Stimulated activated naive B cell treated with anti-CD40 and anti-IgM and Interleukin-4, amounts not matched to agents 10 μg/mL and 1 μg/mL and 100 μg/mL, for 72 hours (primary cell): ENCODE measurements at regions not wholly inside any gene's neighbourhood (a gene's known extent, or its start where the extent isn't known, plus 50 kb on each side); places are given as distances from the start of the nearest gene placed in this dataset.

Experiments
- ATAC-seq, 2 donors: fragments of 150-1000 bp; cut with Tn5 transposase; replicated peaks; 2 replicates each; pipeline ENCODE4 v1.10.0; 2021; ENCODE audit warnings: moderate library complexity in 1 of 2
- DNase-seq: peaks from one replicate; pipeline ENCODE4 v3.0.0; 2021
- H3K27ac Mint-ChIP-seq: one replicate; pipeline ENCODE4 v1.8.0; 2022; ENCODE audit warnings: mild to moderate bottlenecking, mixed read lengths
- H3K27me3 Mint-ChIP-seq, 2 donors: one replicate each; pipeline ENCODE4 v1.8.0; 2022; ENCODE audit warnings: mixed read lengths in 2 of 2
- H3K36me3 Mint-ChIP-seq, 2 donors: one replicate each; pipeline ENCODE4 v1.8.0; 2022; ENCODE audit warnings: mixed read lengths in 2 of 2, mild to moderate bottlenecking in 1 of 2
- H3K4me1 Mint-ChIP-seq, 2 donors: one replicate each; pipeline ENCODE4 v1.8.0; 2022; ENCODE audit warnings: mixed read lengths in 2 of 2, mild to moderate bottlenecking in 1 of 2
- H3K4me3 Mint-ChIP-seq, 2 donors: one replicate each; pipeline ENCODE4 v1.8.0; 2022; ENCODE audit warnings: mild to moderate bottlenecking in 2 of 2, mixed read lengths in 2 of 2, moderate library complexity in 1 of 2
- H3K9me3 Mint-ChIP-seq, 2 donors: one replicate each; pipeline ENCODE4 v1.8.0; 2022; ENCODE audit warnings: mixed read lengths in 2 of 2, mild to moderate bottlenecking in 1 of 2

- no peaks in the 10 kb centered on the region for H3K4me1 Mint-ChIP-seq
- ATAC-seq = no peak
- no peaks in the 10 kb centered on the region for H3K27me3 Mint-ChIP-seq
- DNase-seq = no peak
- H3K9me3 Mint-ChIP-seq = no peaks in the 10 kb centered on the region
- no peak overlapping the region for H3K27ac Mint-ChIP-seq
- no peak overlapping the region for H3K4me3 Mint-ChIP-seq
- no peaks in the 10 kb centered on the region for H3K36me3 Mint-ChIP-seq
Measured at GRCh38 chr18:34480162-34480700, 229.9 kb upstream of the DTNA start.

- DNase-seq (no peak), ATAC-seq (no peak)
- Mint-ChIP-seq H3K27ac (no peak overlapping the region), H3K27me3 (no peaks in the 10 kb centered on the region), H3K36me3 (no peaks in the 10 kb centered on the region), H3K4me3 (no peak overlapping the region), H3K4me1 (no peaks in the 10 kb centered on the region), H3K9me3 (no peaks in the 10 kb centered on the region)
Measured at GRCh38 chr18:34482204-34482603, 227.9 kb upstream of the DTNA start.

GRCh38 chr18:34483198-34483597 lies 226.9 kb upstream of the DTNA start:
- Mint-ChIP-seq H3K27me3 (no peaks in the 10 kb centered on the region), H3K4me3 (no peak overlapping the region), H3K27ac (no peak overlapping the region), H3K36me3 (no peaks in the 10 kb centered on the region), H3K4me1 (no peaks in the 10 kb centered on the region), H3K9me3 (no peaks in the 10 kb centered on the region)
- no peak for ATAC-seq
- no peak for DNase-seq

GRCh38 chr18:34491719-34492118 lies 218.4 kb upstream of the DTNA start:
- DNase-seq = no peak
- no peaks in the 10 kb centered on the region for H3K9me3 Mint-ChIP-seq
- H3K27me3 Mint-ChIP-seq = peaks cover 20 to 26% of the 10 kb centered on the region in 2 donors
- H3K27ac Mint-ChIP-seq = no peak overlapping the region
- H3K4me1 Mint-ChIP-seq = peaks cover 0 to 2% of the 10 kb centered on the region in 2 donors
- no peak overlapping the region for H3K4me3 Mint-ChIP-seq
- H3K36me3 Mint-ChIP-seq = no peaks in the 10 kb centered on the region
- ATAC-seq = no peak

- peaks cover 0 to 2% of the 10 kb centered on the region in 2 donors for H3K4me1 Mint-ChIP-seq
- DNase-seq = no peak
- no peak for ATAC-seq
- peaks cover 0 to 2% of the 10 kb centered on the region in 2 donors for H3K9me3 Mint-ChIP-seq
- peaks cover 23 to 32% of the 10 kb centered on the region in 2 donors for H3K27me3 Mint-ChIP-seq
- no peak overlapping the region for H3K4me3 Mint-ChIP-seq
- no peaks in the 10 kb centered on the region for H3K36me3 Mint-ChIP-seq
- no peak overlapping the region for H3K27ac Mint-ChIP-seq
Measured at GRCh38 chr18:34492652-34493051, 217.4 kb upstream of the DTNA start.

- Mint-ChIP-seq H3K27ac (no peak overlapping the region), H3K9me3 (peaks cover 0 to 2% of the 10 kb centered on the region in 2 donors), H3K4me1 (peaks cover 0 to 2% of the 10 kb centered on the region in 2 donors), H3K4me3 (peak overlapping the region in 1 of 2 donors; percentile 11), H3K36me3 (no peaks in the 10 kb centered on the region), H3K27me3 (peaks cover 23 to 32% of the 10 kb centered on the region in 2 donors)
- ATAC-seq (peak; percentile 65 to 77), DNase-seq (no peak)
Measured at GRCh38 chr18:34493099-34493544, 217.0 kb upstream of the DTNA start.

- Mint-ChIP-seq H3K36me3 (no peaks in the 10 kb centered on the region), H3K4me1 (peaks cover 0 to 2% of the 10 kb centered on the region in 2 donors), H3K27ac (no peak overlapping the region), H3K4me3 (no peak overlapping the region), H3K27me3 (peaks cover 23 to 32% of the 10 kb centered on the region in 2 donors), H3K9me3 (peaks cover 0 to 2% of the 10 kb centered on the region in 2 donors)
- ATAC-seq = peak; percentile 65 to 76
- no peak for DNase-seq
Measured at GRCh38 chr18:34493566-34494358, 216.3 kb upstream of the DTNA start.

- H3K4me1 Mint-ChIP-seq = peaks cover 0 to 2% of the 10 kb centered on the region in 2 donors
- peaks cover 0 to 2% of the 10 kb centered on the region in 2 donors for H3K9me3 Mint-ChIP-seq
- no peak overlapping the region for H3K4me3 Mint-ChIP-seq
- no peak for ATAC-seq
- H3K27me3 Mint-ChIP-seq = peaks cover 23 to 32% of the 10 kb centered on the region in 2 donors
- no peak for DNase-seq
- no peak overlapping the region for H3K27ac Mint-ChIP-seq
- no peaks in the 10 kb centered on the region for H3K36me3 Mint-ChIP-seq
Measured at GRCh38 chr18:34494359-34494696, 215.8 kb upstream of the DTNA start.

GRCh38 chr18:34495506-34495905 lies 214.6 kb upstream of the DTNA start:
- ATAC-seq (no peak), DNase-seq (no peak)
- Mint-ChIP-seq H3K36me3 (no peaks in the 10 kb centered on the region), H3K27me3 (peaks cover 23 to 32% of the 10 kb centered on the region in 2 donors), H3K4me1 (peaks cover 0 to 2% of the 10 kb centered on the region in 2 donors), H3K27ac (no peak overlapping the region), H3K4me3 (no peak overlapping the region), H3K9me3 (peaks cover 0 to 2% of the 10 kb centered on the region in 2 donors)

GRCh38 chr18:34501553-34501952 lies 208.5 kb upstream of the DTNA start:
- Mint-ChIP-seq H3K27me3 (peaks cover 3 to 5% of the 10 kb centered on the region in 2 donors), H3K27ac (no peak overlapping the region), H3K36me3 (no peaks in the 10 kb centered on the region), H3K4me3 (no peak overlapping the region), H3K4me1 (no peaks in the 10 kb centered on the region), H3K9me3 (peaks cover 5 to 14% of the 10 kb centered on the region in 2 donors)
- DNase-seq = no peak
- no peak for ATAC-seq

GRCh38 chr18:34506198-34506597 lies 203.9 kb upstream of the DTNA start:
- ATAC-seq = no peak
- H3K36me3 Mint-ChIP-seq = no peaks in the 10 kb centered on the region
- H3K4me3 Mint-ChIP-seq = no peak overlapping the region
- H3K9me3 Mint-ChIP-seq = peaks cover 5 to 14% of the 10 kb centered on the region in 2 donors
- H3K27ac Mint-ChIP-seq = no peak overlapping the region
- no peaks in the 10 kb centered on the region for H3K4me1 Mint-ChIP-seq
- H3K27me3 Mint-ChIP-seq = no peaks in the 10 kb centered on the region
- no peak for DNase-seq

GRCh38 chr18:34509163-34509562 lies 200.9 kb upstream of the DTNA start:
- no peak overlapping the region for H3K27ac Mint-ChIP-seq

GRCh38 chr18:34509879-34510586 lies 200.1 kb upstream of the DTNA start:
- Mint-ChIP-seq H3K27me3 (no peaks in the 10 kb centered on the region), H3K4me1 (no peaks in the 10 kb centered on the region), H3K9me3 (peaks cover 1 to 7% of the 10 kb centered on the region in 2 donors), H3K4me3 (no peak overlapping the region), H3K27ac (no peak overlapping the region), H3K36me3 (no peaks in the 10 kb centered on the region)
- DNase-seq (no peak), ATAC-seq (no peak)

More at GRCh38 chr18:34509163-34509562, 200.9 kb upstream of the DTNA start:
- no peaks in the 10 kb centered on the region for H3K4me1 Mint-ChIP-seq
- no peaks in the 10 kb centered on the region for H3K27me3 Mint-ChIP-seq
- no peaks in the 10 kb centered on the region for H3K36me3 Mint-ChIP-seq
- no peak overlapping the region for H3K4me3 Mint-ChIP-seq
- peaks cover 1 to 9% of the 10 kb centered on the region in 2 donors for H3K9me3 Mint-ChIP-seq
- ATAC-seq (no peak), DNase-seq (no peak)

- Mint-ChIP-seq H3K4me3 (no peak overlapping the region), H3K36me3 (no peaks in the 10 kb centered on the region), H3K27ac (no peak overlapping the region), H3K4me1 (no peaks in the 10 kb centered on the region), H3K27me3 (no peaks in the 10 kb centered on the region), H3K9me3 (peaks cover 4 to 11% of the 10 kb centered on the region in 2 donors)
- DNase-seq = no peak
- ATAC-seq = no peak
Measured at GRCh38 chr18:34510926-34511325, 199.2 kb upstream of the DTNA start.
